ENCODE measurements at regions not wholly inside any gene's neighbourhood (a gene's known extent, or its start where the extent isn't known, plus 50 kb on each side); places are given as distances from the start of the nearest gene placed in this dataset.

DNA sequence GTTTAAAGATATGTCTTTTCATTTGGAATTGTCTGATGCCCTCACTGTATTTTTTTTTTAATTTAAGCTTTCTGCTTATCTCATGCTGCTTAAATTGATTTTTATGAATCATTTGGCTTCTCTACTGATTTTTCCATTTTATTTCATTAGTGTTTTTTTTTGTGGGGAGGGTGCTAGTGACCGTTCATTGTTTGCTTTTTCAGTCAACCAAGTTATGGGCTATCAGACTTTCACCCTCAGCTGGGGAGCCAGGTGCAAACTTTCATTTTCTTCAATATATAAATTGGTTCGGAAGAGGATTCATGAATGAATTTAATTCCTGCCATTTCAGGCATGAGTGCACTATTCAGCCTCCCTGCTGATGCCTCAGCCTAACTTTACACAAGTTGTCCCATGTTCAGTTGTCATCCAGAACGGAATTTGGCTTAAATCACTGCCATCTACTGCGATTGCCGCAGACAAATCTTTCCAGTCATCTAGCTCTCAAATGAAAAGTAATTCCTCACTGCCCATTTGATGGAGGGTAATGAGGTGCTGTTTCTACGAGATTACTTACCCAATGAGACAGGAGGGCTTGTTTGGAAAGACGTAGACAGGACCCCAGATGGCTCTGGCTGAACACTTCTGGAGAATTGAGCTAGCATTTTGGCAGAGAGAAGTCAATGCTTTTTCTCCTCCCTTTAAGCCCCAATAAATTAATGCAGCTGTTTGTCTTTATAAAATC is 89.9 kb upstream of the RORA start:
- TF ChIP-seq, protein P1, sequence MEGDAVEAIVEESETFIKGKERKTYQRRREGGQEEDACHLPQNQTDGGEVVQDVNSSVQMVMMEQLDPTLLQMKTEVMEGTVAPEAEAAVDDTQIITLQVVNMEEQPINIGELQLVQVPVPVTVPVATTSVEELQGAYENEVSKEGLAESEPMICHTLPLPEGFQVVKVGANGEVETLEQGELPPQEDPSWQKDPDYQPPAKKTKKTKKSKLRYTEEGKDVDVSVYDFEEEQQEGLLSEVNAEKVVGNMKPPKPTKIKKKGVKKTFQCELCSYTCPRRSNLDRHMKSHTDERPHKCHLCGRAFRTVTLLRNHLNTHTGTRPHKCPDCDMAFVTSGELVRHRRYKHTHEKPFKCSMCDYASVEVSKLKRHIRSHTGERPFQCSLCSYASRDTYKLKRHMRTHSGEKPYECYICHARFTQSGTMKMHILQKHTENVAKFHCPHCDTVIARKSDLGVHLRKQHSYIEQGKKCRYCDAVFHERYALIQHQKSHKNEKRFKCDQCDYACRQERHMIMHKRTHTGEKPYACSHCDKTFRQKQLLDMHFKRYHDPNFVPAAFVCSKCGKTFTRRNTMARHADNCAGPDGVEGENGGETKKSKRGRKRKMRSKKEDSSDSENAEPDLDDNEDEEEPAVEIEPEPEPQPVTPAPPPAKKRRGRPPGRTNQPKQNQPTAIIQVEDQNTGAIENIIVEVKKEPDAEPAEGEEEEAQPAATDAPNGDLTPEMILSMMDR (IDR thresholded peaks at IDR 0.05; ENCODE audit: low read depth, low read length): no peak
- no peak for TF ChIP-seq EZH2phosphoT487 (IDR thresholded peaks at IDR 0.05; ENCODE audit: low read depth)

Data from OCI-LY3 (cell line).